ENCODE measurements at regions not wholly inside any gene's neighbourhood (a gene's known extent, or its start where the extent isn't known, plus 50 kb on each side); places are given as distances from the start of the nearest gene placed in this dataset.

DNA sequence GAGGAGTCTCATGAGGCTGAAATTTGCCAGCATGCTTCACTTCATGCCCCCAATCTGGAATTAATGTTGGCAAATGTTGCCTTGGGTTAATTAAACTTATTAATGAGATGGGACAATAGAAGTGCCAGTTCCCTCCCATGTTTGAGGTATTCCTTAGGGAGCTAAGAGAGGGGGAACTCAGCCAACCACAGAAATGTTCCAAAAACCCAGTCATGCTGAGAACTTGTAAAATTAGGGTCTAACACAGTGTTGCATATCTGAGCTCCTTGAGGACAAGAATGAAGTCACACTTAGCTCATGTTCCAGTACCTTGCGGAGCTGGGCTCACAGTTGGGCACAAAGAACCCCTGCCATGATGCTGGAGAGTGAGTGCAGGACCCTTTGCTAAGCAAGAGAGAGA is 89.4 kb downstream of the OAT start:
- no peak for TF ChIP-seq ZNF274 (IDR thresholded peaks at IDR 0.05; ENCODE audit: low read depth, low read length)
- TF ChIP-seq, protein P1, sequence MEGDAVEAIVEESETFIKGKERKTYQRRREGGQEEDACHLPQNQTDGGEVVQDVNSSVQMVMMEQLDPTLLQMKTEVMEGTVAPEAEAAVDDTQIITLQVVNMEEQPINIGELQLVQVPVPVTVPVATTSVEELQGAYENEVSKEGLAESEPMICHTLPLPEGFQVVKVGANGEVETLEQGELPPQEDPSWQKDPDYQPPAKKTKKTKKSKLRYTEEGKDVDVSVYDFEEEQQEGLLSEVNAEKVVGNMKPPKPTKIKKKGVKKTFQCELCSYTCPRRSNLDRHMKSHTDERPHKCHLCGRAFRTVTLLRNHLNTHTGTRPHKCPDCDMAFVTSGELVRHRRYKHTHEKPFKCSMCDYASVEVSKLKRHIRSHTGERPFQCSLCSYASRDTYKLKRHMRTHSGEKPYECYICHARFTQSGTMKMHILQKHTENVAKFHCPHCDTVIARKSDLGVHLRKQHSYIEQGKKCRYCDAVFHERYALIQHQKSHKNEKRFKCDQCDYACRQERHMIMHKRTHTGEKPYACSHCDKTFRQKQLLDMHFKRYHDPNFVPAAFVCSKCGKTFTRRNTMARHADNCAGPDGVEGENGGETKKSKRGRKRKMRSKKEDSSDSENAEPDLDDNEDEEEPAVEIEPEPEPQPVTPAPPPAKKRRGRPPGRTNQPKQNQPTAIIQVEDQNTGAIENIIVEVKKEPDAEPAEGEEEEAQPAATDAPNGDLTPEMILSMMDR (IDR thresholded peaks at IDR 0.05 in 2 of 3, conservative IDR thresholded peaks at IDR 0.05 in 1 of 3; ENCODE audit: borderline replicate concordance in 1 of 3, insufficient read depth in 1 of 3, low read depth in 2 of 3, low read length in 2 of 3) = no peak
- TF ChIP-seq EZH2 (IDR thresholded peaks at IDR 0.05) = no peak
- no peak for TF ChIP-seq POLR2A (IDR thresholded peaks at IDR 0.05; ENCODE audit: borderline replicate concordance, extremely low read depth, insufficient read depth, insufficient read length)
- TF ChIP-seq, protein P2, sequence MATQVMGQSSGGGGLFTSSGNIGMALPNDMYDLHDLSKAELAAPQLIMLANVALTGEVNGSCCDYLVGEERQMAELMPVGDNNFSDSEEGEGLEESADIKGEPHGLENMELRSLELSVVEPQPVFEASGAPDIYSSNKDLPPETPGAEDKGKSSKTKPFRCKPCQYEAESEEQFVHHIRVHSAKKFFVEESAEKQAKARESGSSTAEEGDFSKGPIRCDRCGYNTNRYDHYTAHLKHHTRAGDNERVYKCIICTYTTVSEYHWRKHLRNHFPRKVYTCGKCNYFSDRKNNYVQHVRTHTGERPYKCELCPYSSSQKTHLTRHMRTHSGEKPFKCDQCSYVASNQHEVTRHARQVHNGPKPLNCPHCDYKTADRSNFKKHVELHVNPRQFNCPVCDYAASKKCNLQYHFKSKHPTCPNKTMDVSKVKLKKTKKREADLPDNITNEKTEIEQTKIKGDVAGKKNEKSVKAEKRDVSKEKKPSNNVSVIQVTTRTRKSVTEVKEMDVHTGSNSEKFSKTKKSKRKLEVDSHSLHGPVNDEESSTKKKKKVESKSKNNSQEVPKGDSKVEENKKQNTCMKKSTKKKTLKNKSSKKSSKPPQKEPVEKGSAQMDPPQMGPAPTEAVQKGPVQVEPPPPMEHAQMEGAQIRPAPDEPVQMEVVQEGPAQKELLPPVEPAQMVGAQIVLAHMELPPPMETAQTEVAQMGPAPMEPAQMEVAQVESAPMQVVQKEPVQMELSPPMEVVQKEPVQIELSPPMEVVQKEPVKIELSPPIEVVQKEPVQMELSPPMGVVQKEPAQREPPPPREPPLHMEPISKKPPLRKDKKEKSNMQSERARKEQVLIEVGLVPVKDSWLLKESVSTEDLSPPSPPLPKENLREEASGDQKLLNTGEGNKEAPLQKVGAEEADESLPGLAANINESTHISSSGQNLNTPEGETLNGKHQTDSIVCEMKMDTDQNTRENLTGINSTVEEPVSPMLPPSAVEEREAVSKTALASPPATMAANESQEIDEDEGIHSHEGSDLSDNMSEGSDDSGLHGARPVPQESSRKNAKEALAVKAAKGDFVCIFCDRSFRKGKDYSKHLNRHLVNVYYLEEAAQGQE (IDR thresholded peaks at IDR 0.05; ENCODE audit: low read depth) = no peak
- no peak for TF ChIP-seq POLR2AphosphoS5 (IDR thresholded peaks at IDR 0.05; ENCODE audit: low read depth, low read length)
- TF ChIP-seq YY1 (IDR thresholded peaks at IDR 0.05; ENCODE audit: extremely low read depth, insufficient replicate concordance, low read depth, low read length) = no peak
- TF ChIP-seq, protein P3, sequence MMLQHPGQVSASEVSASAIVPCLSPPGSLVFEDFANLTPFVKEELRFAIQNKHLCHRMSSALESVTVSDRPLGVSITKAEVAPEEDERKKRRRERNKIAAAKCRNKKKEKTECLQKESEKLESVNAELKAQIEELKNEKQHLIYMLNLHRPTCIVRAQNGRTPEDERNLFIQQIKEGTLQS (IDR thresholded peaks at IDR 0.05) = no peak
- no peak for TF ChIP-seq SIN3A (IDR thresholded peaks at IDR 0.05; ENCODE audit: low read depth)
- no peak for TF ChIP-seq EGR1 (IDR thresholded peaks at IDR 0.05; ENCODE audit: low read depth)
- TF ChIP-seq EZH2phosphoT487 (IDR thresholded peaks at IDR 0.05; ENCODE audit: borderline replicate concordance) = no peak
